Activated CD4-positive, alpha-beta T cell treated with anti-CD3 and anti-CD28 coated beads, Interleukin-2, amount 10 ng/mL, durations not matched to agents 7 days and 5 days (primary cell): ENCODE measurements at regions not wholly inside any gene's neighbourhood (a gene's known extent, or its start where the extent isn't known, plus 50 kb on each side); places are given as distances from the start of the nearest gene placed in this dataset.
"Not testable (repeated sequence)": the region's sequence is repeated elsewhere in the genome, so short reads cannot be mapped to it uniquely, and the experiment has no call there.

Experiments
- CTCF ChIA-PET: fragments of 350-600 bp; sonication (Branson Sonifier 250); formaldehyde crosslinking; loops from one replicate; lab custom pipeline; 2021; ENCODE audit warnings: antibody characterized with exemption; lab: Charles Lee
- POLR2A ChIA-PET: fragments of 350-600 bp; sonication (Branson Sonifier 250); formaldehyde crosslinking; loops from one replicate; lab custom pipeline; 2021; ENCODE audit warnings: antibody characterized with exemption; lab: Charles Lee
- DNase-seq: peaks from one replicate; pipeline ENCODE4 v3.0.0-alpha.2; 2020
- H3K27ac Mint-ChIP-seq: one replicate; pipeline ENCODE4 v1.8.0; 2021; ENCODE audit warnings: mild to moderate bottlenecking, moderate library complexity, mixed read lengths
- H3K27me3 Mint-ChIP-seq: one replicate; pipeline ENCODE4 v1.8.0; 2021; ENCODE audit warnings: mixed read lengths
- H3K36me3 Mint-ChIP-seq: one replicate; pipeline ENCODE4 v1.8.0; 2021; ENCODE audit warnings: low read depth, mixed read lengths
- H3K4me1 Mint-ChIP-seq: one replicate; pipeline ENCODE4 v1.8.0; 2021; ENCODE audit warnings: mixed read lengths
- H3K4me3 Mint-ChIP-seq: one replicate; pipeline ENCODE4 v1.8.0; 2021; ENCODE audit warnings: mild to moderate bottlenecking, moderate library complexity, mixed read lengths
- H3K9me3 Mint-ChIP-seq: one replicate; pipeline ENCODE4 v1.8.0; 2021; ENCODE audit warnings: mixed read lengths

- Mint-ChIP-seq H3K4me1 (no peaks in the 10 kb centered on the region), H3K4me3 (no peak overlapping the region), H3K36me3 (no peaks in the 10 kb centered on the region)
These were observed 1621.5 kb upstream of the FLRT2 start for GRCh38 chr14:83908419-83908818.

GRCh38 chr14:83909507-83909906 lies 1620.4 kb upstream of the FLRT2 start:
- Mint-ChIP-seq H3K4me1 (no peaks in the 10 kb centered on the region), H3K36me3 (no peaks in the 10 kb centered on the region), H3K27ac (no peak overlapping the region), H3K9me3 (peaks cover 15% of the 10 kb centered on the region), H3K27me3 (no peaks in the 10 kb centered on the region), H3K4me3 (no peak overlapping the region)
- POLR2A ChIA-PET: no interaction called here
- DNase-seq: no peak
- CTCF ChIA-PET: no interaction called here

More at GRCh38 chr14:83908419-83908818, 1621.5 kb upstream of the FLRT2 start:
- Mint-ChIP-seq H3K9me3 (peaks cover 15% of the 10 kb centered on the region), H3K27ac (no peak overlapping the region), H3K27me3 (no peaks in the 10 kb centered on the region)
- POLR2A ChIA-PET: no interaction called here
- DNase-seq: no peak
- CTCF ChIA-PET: no interaction called here

GRCh38 chr14:83912032-83912642 lies 1617.8 kb upstream of the FLRT2 start:
- POLR2A ChIA-PET: no interaction called here
- no peak for DNase-seq
- no peak overlapping the region for H3K27ac Mint-ChIP-seq
- H3K27me3 Mint-ChIP-seq: no peaks in the 10 kb centered on the region
- CTCF ChIA-PET: no interaction called here
- no peaks in the 10 kb centered on the region for H3K36me3 Mint-ChIP-seq
- no peaks in the 10 kb centered on the region for H3K4me1 Mint-ChIP-seq
- no peak overlapping the region for H3K4me3 Mint-ChIP-seq
- peaks cover 13% of the 10 kb centered on the region for H3K9me3 Mint-ChIP-seq

- Mint-ChIP-seq H3K4me3 (no peak overlapping the region), H3K27me3 (no peaks in the 10 kb centered on the region), H3K4me1 (no peaks in the 10 kb centered on the region), H3K27ac (no peak overlapping the region), H3K36me3 (no peaks in the 10 kb centered on the region), H3K9me3 (peaks cover 9% of the 10 kb centered on the region)
- CTCF ChIA-PET: interaction anchor here (1.0 kb wide), 1 partner anchor 8 kb away, joined by 3 read pairs; no protein-coding TSS in a partner anchor
- POLR2A ChIA-PET: no interaction called here
- no peak for DNase-seq
These were observed 1616.5 kb upstream of the FLRT2 start for GRCh38 chr14:83913476-83913875.

GRCh38 chr14:83918546-83918945 lies 1611.4 kb upstream of the FLRT2 start:
- CTCF ChIA-PET: no interaction called here
- Mint-ChIP-seq H3K4me1 (no peaks in the 10 kb centered on the region), H3K9me3 (peaks cover 2% of the 10 kb centered on the region), H3K27me3 (no peaks in the 10 kb centered on the region), H3K27ac (no peak overlapping the region), H3K4me3 (no peak overlapping the region), H3K36me3 (no peaks in the 10 kb centered on the region)
- DNase-seq: no peak
- POLR2A ChIA-PET: no interaction called here

- H3K27me3 Mint-ChIP-seq, H3K27ac Mint-ChIP-seq, H3K4me1 Mint-ChIP-seq, POLR2A ChIA-PET, H3K4me3 Mint-ChIP-seq, CTCF ChIA-PET, H3K36me3 Mint-ChIP-seq, DNase-seq, H3K9me3 Mint-ChIP-seq: not testable (repeated sequence)
These were observed 1610.3 kb upstream of the FLRT2 start for GRCh38 chr14:83919675-83920074.

- Mint-ChIP-seq H3K36me3 (no peaks in the 10 kb centered on the region), H3K9me3 (peaks cover 12% of the 10 kb centered on the region), H3K4me3 (no peak overlapping the region), H3K4me1 (no peaks in the 10 kb centered on the region), H3K27me3 (no peaks in the 10 kb centered on the region), H3K27ac (no peak overlapping the region)
- CTCF ChIA-PET: no interaction called here
- POLR2A ChIA-PET: no interaction called here
- no peak for DNase-seq
These were observed 1606.1 kb upstream of the FLRT2 start for GRCh38 chr14:83923842-83924241.

GRCh38 chr14:83924259-83924658 lies 1605.7 kb upstream of the FLRT2 start:
- H3K36me3 Mint-ChIP-seq: no peaks in the 10 kb centered on the region
- ChIA-PET POLR2A (no interaction called here), CTCF (no interaction called here)
- no peak overlapping the region for H3K27ac Mint-ChIP-seq
- H3K4me1 Mint-ChIP-seq: no peaks in the 10 kb centered on the region
- no peak for DNase-seq
- peaks cover 15% of the 10 kb centered on the region for H3K9me3 Mint-ChIP-seq
- H3K27me3 Mint-ChIP-seq: no peaks in the 10 kb centered on the region
- no peak overlapping the region for H3K4me3 Mint-ChIP-seq

- H3K27me3 Mint-ChIP-seq: no peaks in the 10 kb centered on the region
- no peaks in the 10 kb centered on the region for H3K4me1 Mint-ChIP-seq
- ChIA-PET CTCF (no interaction called here), POLR2A (no interaction called here)
- H3K9me3 Mint-ChIP-seq: peaks cover 5% of the 10 kb centered on the region
- no peak overlapping the region for H3K27ac Mint-ChIP-seq
- no peaks in the 10 kb centered on the region for H3K36me3 Mint-ChIP-seq
- H3K4me3 Mint-ChIP-seq: no peak overlapping the region
- DNase-seq: no peak
These were observed 1589.7 kb upstream of the FLRT2 start for GRCh38 chr14:83940253-83940652.

GRCh38 chr14:83958359-83958758 lies 1571.6 kb upstream of the FLRT2 start:
- Mint-ChIP-seq H3K4me1 (no peaks in the 10 kb centered on the region), H3K4me3 (no peak overlapping the region), H3K36me3 (no peaks in the 10 kb centered on the region), H3K27ac (no peak overlapping the region), H3K27me3 (no peaks in the 10 kb centered on the region), H3K9me3 (peaks cover 11% of the 10 kb centered on the region)
- POLR2A ChIA-PET: no interaction called here
- CTCF ChIA-PET: interaction anchor here (0.8 kb wide), 1 partner anchor 1045 kb away, joined by 3 read pairs; no protein-coding TSS in a partner anchor
- no peak for DNase-seq

GRCh38 chr14:83960832-83961512 lies 1569.0 kb upstream of the FLRT2 start:
- CTCF ChIA-PET: no interaction called here
- Mint-ChIP-seq H3K27me3 (no peaks in the 10 kb centered on the region), H3K27ac (no peak overlapping the region), H3K4me1 (no peaks in the 10 kb centered on the region), H3K36me3 (no peaks in the 10 kb centered on the region), H3K9me3 (peaks cover 5% of the 10 kb centered on the region), H3K4me3 (no peak overlapping the region)
- POLR2A ChIA-PET: no interaction called here
- no peak for DNase-seq

- no peaks in the 10 kb centered on the region for H3K36me3 Mint-ChIP-seq
- peaks cover 13% of the 10 kb centered on the region for H3K9me3 Mint-ChIP-seq
- no peaks in the 10 kb centered on the region for H3K4me1 Mint-ChIP-seq
- no peak for DNase-seq
- CTCF ChIA-PET: no interaction called here
- H3K4me3 Mint-ChIP-seq: no peak overlapping the region
- POLR2A ChIA-PET: no interaction called here
- H3K27me3 Mint-ChIP-seq: no peaks in the 10 kb centered on the region
- no peak overlapping the region for H3K27ac Mint-ChIP-seq
These were observed 1559.9 kb upstream of the FLRT2 start for GRCh38 chr14:83969998-83970397.

- Mint-ChIP-seq H3K4me3 (no peak overlapping the region), H3K36me3 (no peaks in the 10 kb centered on the region), H3K9me3 (peaks cover 9% of the 10 kb centered on the region), H3K27me3 (no peaks in the 10 kb centered on the region), H3K27ac (no peak overlapping the region), H3K4me1 (no peaks in the 10 kb centered on the region)
- ChIA-PET CTCF (no interaction called here), POLR2A (no interaction called here)
- DNase-seq: no peak
These were observed 1557.3 kb upstream of the FLRT2 start for GRCh38 chr14:83972631-83973030.
